Ovary (tissue), 3 donors: ENCODE measurements at regions not wholly inside any gene's neighbourhood (a gene's known extent, or its start where the extent isn't known, plus 50 kb on each side); places are given as distances from the start of the nearest gene placed in this dataset.

Experiments used
- EP300 ChIP-seq: sonication (generic); formaldehyde crosslinking; IDR thresholded peaks from one replicate; pipeline ENCODE4 v1.6.1; 2017; ENCODE audit warnings: antibody characterized with exemption
- POLR2A ChIP-seq: fragments of 450-650 bp; IDR thresholded peaks from one replicate; pipeline ENCODE4 v1.6.1; 2017; ENCODE audit warnings: antibody characterized with exemption, mild to moderate bottlenecking, moderate library complexity
- TF ChIP-seq, protein P1 (sequence below), 3 donors: fragments of 450-650 bp in 2 of 3; fragments of 200-600 bp in 1 of 3; IDR thresholded peaks; one replicate each; pipeline versions ENCODE4 v1.5.1 to v1.8.0; 2016 to 2022; ENCODE audit warnings: antibody characterized with exemption in 3 of 3, mild to moderate bottlenecking in 1 of 3
- donor health status: DM: no; HTN: no; CAD: no.

DNA sequence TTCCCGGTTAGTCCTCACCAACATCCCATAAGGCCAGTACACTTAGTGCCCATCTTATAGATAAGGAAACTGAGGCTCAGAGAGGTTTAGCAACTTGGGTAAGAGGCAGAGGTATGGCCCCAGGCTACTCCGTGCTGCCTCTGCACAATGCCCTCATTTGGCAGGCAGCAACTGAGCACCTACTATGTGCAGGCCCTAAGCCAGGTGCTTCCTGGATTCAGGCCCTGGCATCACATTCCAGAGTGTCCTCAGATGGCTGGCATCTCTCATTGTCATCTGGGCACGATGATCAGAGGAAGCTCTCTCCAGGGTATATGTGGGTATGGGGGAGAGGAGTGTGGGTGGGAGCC is 53.8 kb upstream of the PSD2 start:
- TF ChIP-seq, protein P1, sequence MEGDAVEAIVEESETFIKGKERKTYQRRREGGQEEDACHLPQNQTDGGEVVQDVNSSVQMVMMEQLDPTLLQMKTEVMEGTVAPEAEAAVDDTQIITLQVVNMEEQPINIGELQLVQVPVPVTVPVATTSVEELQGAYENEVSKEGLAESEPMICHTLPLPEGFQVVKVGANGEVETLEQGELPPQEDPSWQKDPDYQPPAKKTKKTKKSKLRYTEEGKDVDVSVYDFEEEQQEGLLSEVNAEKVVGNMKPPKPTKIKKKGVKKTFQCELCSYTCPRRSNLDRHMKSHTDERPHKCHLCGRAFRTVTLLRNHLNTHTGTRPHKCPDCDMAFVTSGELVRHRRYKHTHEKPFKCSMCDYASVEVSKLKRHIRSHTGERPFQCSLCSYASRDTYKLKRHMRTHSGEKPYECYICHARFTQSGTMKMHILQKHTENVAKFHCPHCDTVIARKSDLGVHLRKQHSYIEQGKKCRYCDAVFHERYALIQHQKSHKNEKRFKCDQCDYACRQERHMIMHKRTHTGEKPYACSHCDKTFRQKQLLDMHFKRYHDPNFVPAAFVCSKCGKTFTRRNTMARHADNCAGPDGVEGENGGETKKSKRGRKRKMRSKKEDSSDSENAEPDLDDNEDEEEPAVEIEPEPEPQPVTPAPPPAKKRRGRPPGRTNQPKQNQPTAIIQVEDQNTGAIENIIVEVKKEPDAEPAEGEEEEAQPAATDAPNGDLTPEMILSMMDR (IDR thresholded peaks at IDR 0.05): no peak
- TF ChIP-seq POLR2A: no peak
- TF ChIP-seq EP300: no peak
